GM21825 (cell line): ENCODE measurements at regions not wholly inside any gene's neighbourhood (a gene's known extent, or its start where the extent isn't known, plus 50 kb on each side); places are given as distances from the start of the nearest gene placed in this dataset.

Experiments used
- ATAC-seq: cut with Tn5 transposase; IDR thresholded peaks from one replicate; pipeline ENCODE4 v1.9.1; 2021; ENCODE audit warnings: mild to moderate bottlenecking, moderate library complexity; ENCODE audit not compliant: unreplicated experiment

DNA sequence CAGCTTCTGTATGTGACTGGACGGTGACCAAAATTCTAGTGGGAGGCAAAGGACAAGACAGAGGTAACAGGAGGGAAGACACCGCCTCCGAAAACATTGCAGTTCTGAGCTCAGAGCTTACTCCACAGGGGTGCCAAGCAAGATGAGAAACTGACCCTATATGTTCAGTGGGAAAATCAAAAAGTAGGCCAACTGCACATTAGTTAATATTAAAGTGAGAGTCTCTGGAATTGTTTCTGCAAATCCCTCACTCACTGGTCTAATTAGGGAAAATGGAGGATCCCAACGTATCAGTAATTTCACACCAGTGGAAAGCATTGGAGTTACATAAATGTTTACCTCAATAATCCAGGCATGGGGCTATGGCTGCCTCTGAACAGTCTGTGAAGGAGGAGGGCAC, 313.3 kb upstream of the KCNH8 start:
- no peak for ATAC-seq

DNA sequence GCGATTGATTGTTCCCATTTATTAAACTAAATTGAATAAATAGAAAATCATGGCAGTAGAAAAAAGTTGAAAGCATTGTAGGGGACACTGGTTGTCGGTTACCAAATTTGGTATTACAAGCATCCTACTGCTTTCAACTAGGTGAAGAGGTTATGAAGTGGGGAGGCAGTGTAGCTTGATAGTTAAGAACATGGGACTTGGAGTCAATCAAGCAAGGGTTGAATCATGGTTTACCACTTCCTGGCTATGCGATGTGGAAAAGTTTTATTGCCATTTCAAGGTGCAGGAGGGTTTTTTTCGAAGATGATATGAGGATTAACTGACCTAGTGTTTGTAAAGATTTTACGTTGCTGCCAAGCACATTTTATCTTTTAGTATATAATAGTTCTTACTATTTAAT, 318.2 kb upstream of the KCNH8 start:
- ATAC-seq: no peak

DNA sequence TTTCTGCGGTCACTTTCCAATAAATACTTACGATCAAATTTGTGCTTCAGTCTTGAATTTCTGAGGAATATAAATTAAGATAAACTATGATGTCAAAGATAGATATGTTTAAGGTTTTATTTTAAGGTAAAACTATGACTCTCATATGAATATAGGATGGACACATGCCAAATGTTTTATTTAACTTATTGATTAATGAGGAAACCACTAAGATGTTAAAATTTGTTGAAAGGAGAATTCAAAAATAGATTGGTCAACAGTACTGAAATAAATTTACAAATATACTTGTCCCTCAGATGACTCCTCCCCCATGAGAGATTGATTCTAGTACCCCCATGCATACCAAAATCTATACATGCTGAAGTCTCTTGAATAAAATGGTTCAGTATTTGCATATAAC, 319.7 kb upstream of the KCNH8 start:
- no peak for ATAC-seq

DNA sequence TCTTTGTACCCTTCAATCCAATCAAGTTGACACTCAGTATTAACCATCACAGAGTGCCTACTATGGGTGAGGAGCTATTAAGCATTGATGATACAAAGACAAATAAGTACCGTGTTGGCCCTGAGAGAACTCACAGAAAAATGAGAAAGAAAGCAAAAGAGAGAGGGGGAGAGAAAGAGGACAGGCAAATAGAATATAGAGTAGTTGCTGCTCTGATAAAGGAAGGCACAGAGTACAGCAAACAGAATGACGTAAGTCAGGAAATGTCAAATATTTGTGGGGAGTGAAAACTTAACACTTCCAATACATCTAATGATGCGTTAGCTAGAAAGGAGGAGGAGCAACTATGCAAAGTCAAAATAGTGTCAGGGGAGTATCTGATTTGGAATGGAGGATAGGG, 320.6 kb upstream of the KCNH8 start:
- ATAC-seq: no peak

DNA sequence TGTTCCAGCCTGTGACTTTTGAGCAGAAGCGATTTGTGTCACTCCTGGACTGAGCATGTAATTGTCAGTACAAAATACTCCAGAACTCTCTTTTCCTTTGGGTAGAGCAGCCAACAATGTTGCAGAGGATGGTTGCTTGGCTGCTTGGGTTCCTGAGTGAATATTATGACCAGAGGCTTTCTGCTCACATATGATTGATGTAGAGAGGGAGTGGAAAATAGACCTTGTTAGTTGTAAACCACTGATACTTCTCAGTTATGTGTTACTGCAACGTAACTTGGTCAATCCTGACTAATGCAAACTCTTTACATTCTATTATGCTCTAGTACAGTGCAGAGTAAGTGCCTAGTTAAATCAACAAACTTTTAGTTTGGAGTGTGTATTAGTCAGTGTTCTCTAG, 322.6 kb upstream of the KCNH8 start:
- no peak for ATAC-seq

DNA sequence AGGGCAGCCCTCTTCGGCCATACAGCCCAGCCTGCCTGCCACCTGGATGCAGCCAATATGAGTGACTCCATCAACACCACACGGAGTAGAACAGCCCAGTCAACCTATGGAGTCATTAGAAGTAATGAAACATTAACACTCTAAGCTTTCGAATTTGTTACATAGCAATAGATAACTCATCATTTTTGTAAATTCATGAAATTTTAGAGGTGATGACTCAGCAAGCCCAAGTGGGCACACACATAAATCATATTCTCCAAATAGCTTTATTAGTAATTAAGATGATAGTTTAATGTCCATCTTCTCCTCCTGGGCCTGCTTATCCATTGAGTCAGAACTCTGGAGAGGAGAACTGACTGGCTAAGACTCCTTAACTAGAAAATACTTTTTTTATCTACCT, 335.0 kb upstream of the KCNH8 start:
- ATAC-seq: no peak

DNA sequence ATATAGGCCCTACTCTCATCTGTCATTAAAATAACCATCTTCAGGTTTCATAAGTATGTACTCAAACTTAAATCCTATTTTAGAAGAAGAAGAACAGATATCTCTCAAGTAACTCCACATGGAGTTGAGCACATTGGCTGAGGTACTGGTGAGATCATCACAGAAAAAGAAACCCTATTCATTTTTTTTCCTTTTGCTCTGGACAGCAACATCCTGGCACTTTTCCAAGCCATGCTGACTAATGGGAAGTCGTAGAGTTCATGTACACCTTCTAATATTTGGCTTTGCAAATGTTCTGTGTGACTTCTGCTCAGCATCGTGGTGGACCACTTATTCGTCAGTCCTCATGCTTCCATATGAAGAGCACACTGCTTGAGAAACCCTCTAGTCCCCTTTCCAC, 336.0 kb upstream of the KCNH8 start:
- no peak for ATAC-seq

DNA sequence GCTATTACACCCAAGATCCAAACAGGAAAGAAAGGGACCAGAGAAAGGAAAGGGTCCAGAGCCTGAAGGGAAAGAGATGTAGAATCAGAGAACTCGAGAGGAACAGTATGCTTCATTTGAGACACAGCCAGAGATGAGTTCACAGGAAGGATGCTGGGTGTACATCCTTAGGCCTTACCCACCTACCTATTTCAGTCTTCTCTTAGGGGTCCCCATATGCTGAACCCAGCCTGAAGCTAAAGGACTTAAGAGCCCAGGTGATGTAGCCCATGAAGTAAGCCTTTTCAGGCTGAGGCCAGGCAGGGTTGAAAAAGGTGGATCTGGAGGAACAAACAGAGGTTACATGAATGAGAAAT, 338.0 kb upstream of the KCNH8 start:
- ATAC-seq: no peak

DNA sequence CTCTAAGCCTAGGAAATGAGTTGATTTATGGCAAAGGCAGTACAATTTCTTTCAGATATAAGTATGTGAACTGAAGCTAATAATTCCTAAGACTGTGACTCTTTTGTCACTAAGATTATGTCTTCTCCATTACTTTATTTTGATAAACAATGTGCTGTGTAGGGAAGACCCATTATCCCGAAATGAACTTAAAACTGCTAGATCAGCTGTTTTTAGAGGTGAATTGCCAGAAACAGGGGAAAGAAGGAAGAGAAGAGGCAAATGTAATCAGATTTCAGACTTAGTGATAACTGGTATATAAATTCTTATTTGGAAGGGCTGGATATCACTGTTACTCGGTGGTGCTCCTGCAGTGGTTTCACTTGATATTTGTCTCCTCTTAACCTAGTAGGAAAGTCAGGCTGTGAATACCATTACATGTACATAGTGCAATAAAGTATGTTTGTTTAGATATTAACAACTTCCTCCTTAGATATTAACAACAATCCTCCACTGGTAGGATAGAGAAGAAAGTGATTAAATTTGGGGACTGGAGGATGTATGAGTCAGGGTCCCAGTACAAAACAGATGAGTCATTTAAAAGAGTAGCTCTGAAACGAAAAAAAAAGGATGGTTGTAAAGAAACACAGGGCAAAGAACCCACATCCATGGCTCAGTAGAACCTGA, 338.5 kb upstream of the KCNH8 start:
- ATAC-seq: no peak

DNA sequence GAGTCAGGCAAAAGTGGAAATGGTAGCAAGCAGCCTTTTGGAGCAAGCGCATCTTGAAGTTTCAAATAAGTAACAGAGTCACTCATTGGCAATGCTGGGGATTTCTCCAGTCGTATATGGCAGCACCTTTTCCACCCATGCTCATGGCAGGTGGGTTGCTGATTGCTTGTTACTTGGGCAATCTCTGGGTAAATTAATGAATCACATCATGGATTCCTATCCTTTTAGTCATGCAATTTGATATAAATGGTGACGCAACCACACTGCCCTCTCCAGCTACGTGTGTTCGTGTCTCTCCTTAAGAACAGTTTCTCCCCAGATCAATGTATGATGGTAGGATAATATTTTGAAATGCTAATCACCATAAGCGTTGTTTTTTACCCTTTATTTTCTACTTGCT, 339.9 kb upstream of the KCNH8 start:
- ATAC-seq: no peak

DNA sequence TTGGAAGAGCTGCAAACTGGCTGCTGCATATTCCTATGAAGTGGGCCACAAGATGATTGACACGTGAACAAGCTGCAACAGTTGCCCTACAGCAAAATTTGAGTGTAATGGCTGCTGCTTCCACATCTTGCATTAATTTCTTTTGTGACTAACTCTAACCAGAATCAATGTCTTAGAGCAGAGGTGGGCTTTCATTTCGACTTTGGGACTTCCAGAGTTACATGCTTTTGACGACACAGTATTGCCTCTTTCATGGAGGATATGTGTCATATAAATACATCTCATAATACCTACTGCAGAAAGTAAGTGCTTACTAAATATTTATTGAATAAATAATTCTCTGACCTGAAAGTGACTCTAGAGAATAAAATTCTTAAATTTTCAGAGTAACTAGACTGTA, 340.7 kb upstream of the KCNH8 start:
- no peak for ATAC-seq

DNA sequence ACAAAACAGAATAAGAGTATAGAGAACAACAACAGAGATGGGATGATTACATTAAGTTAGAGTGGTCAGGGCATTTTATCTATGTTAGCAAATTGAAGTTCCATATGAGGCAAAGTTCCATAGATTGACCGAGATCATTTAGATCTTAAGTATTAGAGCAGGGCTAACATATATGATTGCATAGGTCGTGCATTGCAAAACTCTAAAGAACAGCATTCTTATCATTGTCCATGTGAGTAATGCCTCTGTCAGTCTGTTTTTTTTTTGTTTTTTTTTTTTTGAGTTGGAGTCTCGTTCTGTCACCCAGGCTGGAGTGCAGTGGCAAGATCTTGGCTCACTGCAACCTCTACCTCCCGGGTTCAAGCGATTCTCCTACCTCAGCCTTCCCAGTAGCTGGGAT, 341.7 kb upstream of the KCNH8 start:
- ATAC-seq: no peak

DNA sequence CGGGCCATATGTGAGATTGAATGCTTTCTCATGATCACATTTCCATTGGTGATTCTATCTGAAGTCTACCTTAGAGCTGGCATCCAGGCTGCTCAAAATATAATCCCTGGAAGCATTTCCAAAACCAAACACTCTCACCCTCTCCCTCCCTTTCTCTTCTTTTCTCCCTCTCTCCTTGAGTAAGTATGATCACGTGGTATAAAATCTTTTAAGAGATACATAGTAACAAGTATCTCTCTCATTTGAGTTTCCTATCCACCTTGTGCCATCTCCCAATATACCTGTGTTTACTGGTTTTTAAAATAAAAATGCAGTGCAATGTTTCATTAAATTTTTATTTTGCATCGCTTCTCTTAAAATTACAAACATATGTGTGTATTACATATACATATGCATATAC, 350.9 kb upstream of the KCNH8 start:
- no peak for ATAC-seq

DNA sequence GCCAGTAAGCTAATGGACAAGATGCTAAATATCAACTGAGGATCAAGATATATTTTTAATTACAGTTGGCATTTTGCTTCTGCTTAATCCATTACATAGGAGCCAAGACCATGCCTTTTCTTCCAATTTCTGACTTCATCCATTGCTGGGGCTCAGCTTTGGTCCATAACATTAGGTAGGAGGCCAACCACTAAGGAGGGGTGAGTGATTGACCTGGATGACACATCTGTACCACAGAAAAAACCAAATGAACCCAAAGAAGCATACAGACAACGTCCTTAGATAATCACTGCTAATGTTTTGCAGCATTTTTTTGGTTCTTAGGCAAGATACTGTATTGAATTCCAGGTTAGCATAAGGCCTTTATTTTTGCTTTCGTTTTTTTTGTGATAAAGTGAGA, 353.2 kb upstream of the KCNH8 start:
- ATAC-seq: no peak

DNA sequence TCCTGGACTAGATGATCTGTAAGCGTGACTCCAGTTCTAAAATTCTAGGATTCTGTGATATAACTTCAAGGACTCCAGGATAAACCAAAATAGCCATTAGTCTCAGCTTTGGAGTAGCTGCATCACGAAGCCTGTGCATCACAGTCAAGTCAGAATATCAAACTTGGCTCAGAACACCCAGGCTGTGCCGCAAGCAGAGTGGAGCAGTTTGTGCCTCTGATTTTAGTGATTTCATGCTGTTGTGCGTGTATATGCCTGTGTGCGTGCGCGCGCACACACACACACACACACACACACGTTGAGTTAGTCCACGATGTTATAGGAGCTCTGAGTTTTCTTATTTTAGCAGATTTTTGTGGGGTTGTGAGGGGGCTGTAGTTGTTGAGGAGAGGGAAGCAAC, 356.6 kb upstream of the KCNH8 start:
- no peak for ATAC-seq

DNA sequence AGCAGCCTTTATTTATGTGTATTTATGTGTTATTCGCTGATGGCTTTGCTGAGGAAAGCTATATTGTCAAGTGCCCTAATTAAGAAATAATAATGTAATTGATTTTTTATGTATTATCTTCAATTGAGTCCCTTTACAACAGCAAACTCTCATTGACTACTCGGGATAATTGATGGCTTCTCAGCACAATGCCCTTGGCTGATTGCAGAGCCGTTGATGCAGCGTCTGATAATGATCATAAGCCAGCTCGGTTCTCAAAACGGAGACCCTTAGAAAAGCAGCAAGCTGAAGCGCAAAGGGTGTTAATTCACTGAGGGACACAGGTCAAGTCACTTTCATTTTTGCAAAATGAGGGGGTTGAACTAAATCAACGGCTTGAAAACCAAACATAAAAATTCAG, 357.1 kb upstream of the KCNH8 start:
- no peak for ATAC-seq

DNA sequence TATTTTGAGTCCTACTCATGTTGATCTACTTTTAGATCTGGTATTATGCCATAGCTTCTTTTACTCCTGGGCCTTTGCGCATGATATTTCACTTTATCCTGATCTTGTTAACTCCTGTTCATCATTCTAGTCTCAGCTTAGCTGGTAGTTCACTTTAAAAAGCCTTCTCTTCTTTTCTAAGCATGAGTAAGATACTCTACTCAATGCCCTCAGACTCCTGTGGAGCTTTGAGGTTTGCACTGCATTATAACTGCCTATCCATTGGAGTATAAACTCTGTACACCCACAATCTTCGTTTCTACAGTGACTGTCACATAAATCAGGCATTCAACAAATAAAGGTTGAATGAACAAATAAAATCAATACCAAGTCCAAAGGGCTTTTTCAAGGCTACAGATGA, 357.9 kb upstream of the KCNH8 start:
- no peak for ATAC-seq

DNA sequence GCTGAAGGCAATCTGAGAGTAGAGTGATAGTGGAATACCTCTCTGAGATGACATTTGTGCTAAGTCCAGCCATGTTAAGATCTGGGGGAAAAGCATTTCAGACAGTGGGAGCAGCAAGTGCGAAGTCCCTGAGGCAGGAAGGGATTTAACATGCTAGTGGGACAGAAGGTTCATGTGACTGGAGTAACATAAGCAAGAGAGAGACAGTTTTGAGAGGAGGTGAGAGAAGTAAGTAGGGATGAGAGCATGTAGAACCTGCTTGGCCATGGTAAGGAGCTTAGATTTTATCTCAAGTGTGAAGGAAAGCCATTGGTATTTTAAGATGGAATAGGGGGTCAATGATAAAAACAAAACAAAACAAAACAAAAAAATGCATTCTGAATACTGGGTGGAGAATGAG, 358.6 kb upstream of the KCNH8 start:
- no peak for ATAC-seq

DNA sequence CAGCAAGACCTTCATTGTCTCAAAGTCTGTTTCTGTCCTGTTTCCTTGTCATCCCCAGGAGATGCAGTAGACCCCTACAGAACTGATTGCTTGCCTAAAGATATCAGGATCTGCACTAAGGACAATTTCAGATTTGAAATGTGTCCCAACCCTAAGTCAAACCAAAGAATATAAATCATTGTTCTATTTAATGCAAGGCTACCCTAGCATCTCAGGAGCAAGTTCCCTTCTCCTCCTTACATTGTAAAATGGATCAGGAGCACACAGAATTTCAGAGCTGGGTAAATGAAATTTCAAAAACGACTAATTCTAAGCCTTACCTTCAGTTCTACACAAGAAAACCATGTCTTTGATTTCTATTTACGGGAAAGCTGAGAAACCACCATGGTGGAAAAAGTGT, 360.9 kb upstream of the KCNH8 start:
- no peak for ATAC-seq

DNA sequence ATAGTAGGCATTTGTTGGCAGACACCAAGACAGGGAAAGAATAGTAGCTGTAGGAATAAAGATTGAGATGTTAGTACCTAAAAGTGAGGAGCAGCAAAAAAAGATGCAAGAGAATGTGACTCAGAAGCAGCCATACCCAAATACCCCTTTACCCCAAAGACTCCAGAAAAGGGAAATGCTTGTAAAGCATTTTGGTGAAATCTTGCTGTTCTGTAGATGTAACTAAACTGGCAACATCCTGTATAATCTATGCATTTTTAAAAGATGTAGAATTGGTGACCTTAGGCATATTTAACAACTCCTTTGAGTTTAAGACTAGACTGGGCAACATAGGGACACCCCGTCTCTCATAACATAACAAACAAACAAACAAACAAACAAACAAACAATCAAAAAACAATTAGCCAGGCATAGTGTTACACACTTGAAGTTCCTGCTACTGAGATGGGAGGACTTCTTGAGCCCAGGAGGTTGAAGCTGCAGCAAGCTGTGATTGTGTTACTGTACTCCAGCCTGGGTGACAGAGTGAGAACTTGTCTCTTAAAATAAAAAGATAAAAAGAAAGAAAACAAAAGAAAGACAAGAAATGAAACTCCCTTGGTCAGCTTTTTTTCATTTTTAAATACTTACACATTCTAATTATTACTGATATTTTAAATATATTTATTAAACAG, 361.5 kb upstream of the KCNH8 start:
- ATAC-seq: no peak

DNA sequence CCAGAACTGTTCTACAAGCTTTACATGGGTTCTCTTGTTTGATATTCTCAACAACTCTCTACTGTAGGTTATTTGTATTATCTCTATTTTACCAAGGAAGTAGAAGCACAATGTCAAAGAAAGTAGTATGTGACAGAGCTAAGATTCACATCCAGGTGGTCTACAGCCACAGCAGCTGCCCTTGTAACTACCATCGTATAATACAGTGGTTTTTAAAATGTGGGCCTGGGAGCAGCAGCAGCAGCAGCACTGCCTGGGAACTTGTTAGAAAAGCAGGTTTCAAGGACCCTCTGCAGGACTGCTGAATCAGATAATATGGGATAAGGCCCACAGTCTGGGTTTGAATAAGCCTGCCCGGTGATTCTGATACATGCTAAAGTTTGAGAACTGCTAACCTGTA, 357.1 kb upstream of the SATB1 start:
- no peak for ATAC-seq

DNA sequence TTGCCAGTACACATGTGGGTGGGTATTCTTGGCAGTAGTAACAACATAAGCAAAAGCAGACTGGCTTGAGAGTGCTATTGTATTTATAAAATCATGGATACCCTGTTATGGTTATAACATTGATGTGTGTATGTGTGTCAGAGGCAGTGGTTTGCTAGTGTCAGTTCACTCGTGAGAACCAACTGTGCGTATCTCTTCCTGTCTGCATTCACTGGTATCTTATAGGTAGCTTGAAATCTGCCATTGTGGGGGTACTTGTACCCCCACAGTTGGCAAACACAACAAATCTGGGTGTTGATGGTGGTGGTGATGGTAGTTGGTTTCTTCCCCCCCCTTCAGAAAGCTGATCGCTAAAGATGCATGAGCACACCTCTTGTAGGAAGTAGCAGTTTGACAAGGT, 355.8 kb upstream of the SATB1 start:
- ATAC-seq: no peak

DNA sequence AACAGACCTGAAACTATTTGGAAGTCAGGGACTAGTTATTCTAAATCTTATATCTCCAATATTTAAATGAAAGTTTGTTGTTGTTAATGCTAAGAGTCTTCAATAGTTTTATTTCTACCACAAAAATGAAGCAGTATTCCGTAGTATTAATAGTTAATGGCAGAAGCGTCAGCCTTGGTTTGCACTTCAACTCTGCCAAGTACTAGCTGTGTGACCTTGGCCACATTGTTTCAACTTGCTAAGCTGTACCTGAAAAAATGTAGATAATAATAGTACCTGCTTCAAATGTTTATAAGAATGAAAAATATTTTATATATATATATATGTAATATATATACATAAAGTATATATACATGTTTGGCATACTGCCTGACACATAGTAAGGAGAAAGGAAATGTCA, 354.6 kb upstream of the SATB1 start:
- no peak for ATAC-seq
